ENCODE measurements at regions not wholly inside any gene's neighbourhood (a gene's known extent, or its start where the extent isn't known, plus 50 kb on each side); places are given as distances from the start of the nearest gene placed in this dataset.

- TF ChIP-seq, protein P1, sequence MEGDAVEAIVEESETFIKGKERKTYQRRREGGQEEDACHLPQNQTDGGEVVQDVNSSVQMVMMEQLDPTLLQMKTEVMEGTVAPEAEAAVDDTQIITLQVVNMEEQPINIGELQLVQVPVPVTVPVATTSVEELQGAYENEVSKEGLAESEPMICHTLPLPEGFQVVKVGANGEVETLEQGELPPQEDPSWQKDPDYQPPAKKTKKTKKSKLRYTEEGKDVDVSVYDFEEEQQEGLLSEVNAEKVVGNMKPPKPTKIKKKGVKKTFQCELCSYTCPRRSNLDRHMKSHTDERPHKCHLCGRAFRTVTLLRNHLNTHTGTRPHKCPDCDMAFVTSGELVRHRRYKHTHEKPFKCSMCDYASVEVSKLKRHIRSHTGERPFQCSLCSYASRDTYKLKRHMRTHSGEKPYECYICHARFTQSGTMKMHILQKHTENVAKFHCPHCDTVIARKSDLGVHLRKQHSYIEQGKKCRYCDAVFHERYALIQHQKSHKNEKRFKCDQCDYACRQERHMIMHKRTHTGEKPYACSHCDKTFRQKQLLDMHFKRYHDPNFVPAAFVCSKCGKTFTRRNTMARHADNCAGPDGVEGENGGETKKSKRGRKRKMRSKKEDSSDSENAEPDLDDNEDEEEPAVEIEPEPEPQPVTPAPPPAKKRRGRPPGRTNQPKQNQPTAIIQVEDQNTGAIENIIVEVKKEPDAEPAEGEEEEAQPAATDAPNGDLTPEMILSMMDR (IDR thresholded peaks at IDR 0.05) = no peak
- TF ChIP-seq POLR2A (IDR thresholded peaks at IDR 0.05) = no peak
Measured at GRCh38 chr10:10798102-10798863, 219.4 kb upstream of the CELF2 start.

Measured in esophagus squamous epithelium (tissue), 4 donors.